Endothelial cell (in vitro differentiated cells): ENCODE measurements at regions not wholly inside any gene's neighbourhood (a gene's known extent, or its start where the extent isn't known, plus 50 kb on each side); places are given as distances from the start of the nearest gene placed in this dataset.

Source experiments
- DNase-seq: peaks from one replicate; pipeline ENCODE4 v3.0.0; 2021; ENCODE audit warnings: low spot score
- H3K27ac Mint-ChIP-seq: one replicate; pipeline ENCODE4 v1.8.0; 2021; ENCODE audit warnings: mixed read lengths, inconsistent platforms; ENCODE audit not compliant: unreplicated experiment
- H3K27me3 Mint-ChIP-seq: one replicate; pipeline ENCODE4 v1.8.0; 2021; ENCODE audit warnings: mild to moderate bottlenecking, moderate library complexity, mixed read lengths, inconsistent platforms; ENCODE audit not compliant: unreplicated experiment
- H3K36me3 Mint-ChIP-seq: one replicate; pipeline ENCODE4 v1.8.0; 2021; ENCODE audit warnings: mild to moderate bottlenecking, low read depth, mixed read lengths, inconsistent platforms; ENCODE audit not compliant: unreplicated experiment
- H3K4me1 Mint-ChIP-seq: one replicate; pipeline ENCODE4 v1.8.0; 2021; ENCODE audit warnings: mild to moderate bottlenecking, mixed read lengths, inconsistent platforms; ENCODE audit not compliant: unreplicated experiment
- H3K4me3 Mint-ChIP-seq: one replicate; pipeline ENCODE4 v1.8.0; 2021; ENCODE audit warnings: mild to moderate bottlenecking, mixed read lengths, inconsistent platforms; ENCODE audit not compliant: unreplicated experiment
- H3K9me3 Mint-ChIP-seq: one replicate; pipeline ENCODE4 v1.8.0; 2021; ENCODE audit warnings: mixed read lengths, inconsistent platforms; ENCODE audit not compliant: unreplicated experiment
- CTCF ChIP-seq: fragments of 200-600 bp; sonication (generic); IDR thresholded peaks from one replicate; pipeline ENCODE4 v1.5.0; 2021; ENCODE audit warnings: antibody characterized with exemption; ENCODE audit not compliant: unreplicated experiment

DNA sequence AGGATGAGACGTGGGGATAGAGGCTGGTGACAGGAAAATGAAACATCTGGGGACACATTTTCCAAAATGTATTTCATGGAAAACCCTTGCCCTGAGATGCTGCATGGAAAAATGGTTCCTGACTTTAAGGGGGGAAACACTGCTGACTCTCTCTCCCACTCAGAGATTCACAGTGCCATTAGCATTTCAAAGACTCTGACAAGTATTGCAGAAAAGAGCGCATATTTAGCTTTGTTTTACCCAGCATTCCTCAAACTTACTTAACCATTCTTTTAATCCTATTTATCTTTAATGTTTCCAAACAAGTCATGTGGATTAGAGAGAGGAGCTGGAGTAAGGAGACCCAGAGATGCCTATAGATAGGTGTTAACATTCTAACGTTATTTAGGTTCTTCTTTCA lies 141.8 kb upstream of the DYRK2 start:
- H3K36me3 Mint-ChIP-seq: no peaks in the 10 kb centered on the region
- H3K9me3 Mint-ChIP-seq: peaks cover 5% of the 10 kb centered on the region
- TF ChIP-seq CTCF: no peak
- H3K4me3 Mint-ChIP-seq: no peak overlapping the region
- peaks cover 5% of the 10 kb centered on the region for H3K4me1 Mint-ChIP-seq
- no peak overlapping the region for H3K27ac Mint-ChIP-seq
- DNase-seq: no peak
- H3K27me3 Mint-ChIP-seq: no peaks in the 10 kb centered on the region

DNA sequence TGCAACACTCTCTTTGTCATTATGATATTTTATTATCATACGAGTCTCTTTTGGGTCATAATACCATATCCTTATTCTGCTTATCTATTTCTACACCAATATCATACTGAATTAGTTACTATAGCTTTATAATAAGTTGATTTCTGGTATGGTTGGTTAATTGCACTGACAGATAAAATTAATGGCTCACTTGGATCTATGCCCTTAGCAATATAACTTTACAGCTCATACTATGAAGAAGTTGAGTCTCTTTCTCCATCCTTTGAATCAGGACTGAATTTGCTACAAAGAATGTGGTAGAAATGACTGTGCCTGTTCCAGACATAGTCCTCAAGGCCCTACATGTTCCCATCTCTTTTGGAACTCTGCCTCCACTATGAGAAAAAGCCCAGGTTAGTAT lies 139.7 kb upstream of the DYRK2 start:
- no peak for TF ChIP-seq CTCF
- Mint-ChIP-seq H3K4me1 (peaks cover 5% of the 10 kb centered on the region), H3K9me3 (peaks cover 5% of the 10 kb centered on the region), H3K36me3 (no peaks in the 10 kb centered on the region), H3K4me3 (no peak overlapping the region), H3K27ac (no peak overlapping the region), H3K27me3 (no peaks in the 10 kb centered on the region)
- DNase-seq: no peak

DNA sequence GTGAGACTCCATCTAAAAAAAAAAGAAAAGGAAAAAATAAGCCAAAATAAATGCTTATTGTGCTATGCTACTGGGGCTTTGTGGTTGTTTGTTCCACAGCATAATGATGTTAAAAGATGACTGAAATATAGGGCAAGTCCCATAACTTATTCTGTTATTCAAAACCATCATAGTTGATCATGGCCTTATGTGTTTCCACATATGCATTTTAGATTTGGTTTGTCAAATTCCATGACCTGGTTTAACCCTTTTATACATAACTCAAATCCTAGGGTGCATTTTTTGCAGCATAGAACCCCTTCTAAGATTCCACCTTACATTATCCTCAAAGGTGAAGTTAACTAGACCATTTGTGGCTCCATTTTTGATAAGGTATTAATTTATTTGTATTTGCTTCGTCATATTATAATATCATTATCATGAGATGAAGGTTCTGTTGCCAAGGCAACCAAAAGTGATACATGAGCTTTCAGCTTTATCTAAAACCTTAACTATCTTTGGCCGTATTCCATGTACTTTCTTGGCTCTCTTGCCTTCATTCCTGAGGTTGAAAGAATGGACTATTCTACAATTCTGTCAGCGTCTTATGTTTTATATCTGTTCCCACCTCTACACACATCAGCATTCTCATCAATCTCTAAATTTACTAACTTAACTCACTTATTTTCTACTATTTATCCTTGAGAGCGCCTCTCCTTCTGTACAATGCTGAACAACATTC lies 138.7 kb upstream of the DYRK2 start:
- Mint-ChIP-seq H3K4me1 (peaks cover 5% of the 10 kb centered on the region), H3K27me3 (no peaks in the 10 kb centered on the region), H3K36me3 (no peaks in the 10 kb centered on the region), H3K27ac (no peak overlapping the region), H3K9me3 (peaks cover 5% of the 10 kb centered on the region), H3K4me3 (no peak overlapping the region)
- DNase-seq: no peak
- TF ChIP-seq CTCF: no peak

DNA sequence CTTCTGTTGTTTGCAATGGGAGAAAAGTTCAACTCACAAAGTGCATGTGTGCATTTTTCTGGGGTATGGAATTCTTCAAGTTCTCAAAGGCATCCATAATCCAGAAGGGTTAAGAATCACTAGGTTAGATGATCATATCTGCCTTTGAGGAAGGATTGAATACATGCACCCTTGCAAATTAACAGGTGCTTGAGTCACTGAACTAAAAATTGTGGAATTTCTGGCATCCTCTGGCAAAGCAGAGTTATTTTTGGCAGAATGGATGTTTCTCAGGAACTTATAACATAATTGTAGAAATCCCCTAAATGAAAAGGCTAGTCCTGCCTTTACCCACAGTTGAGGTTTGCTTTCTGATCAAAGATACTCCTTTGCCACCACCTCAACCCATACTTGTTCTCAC lies 136.5 kb upstream of the DYRK2 start:
- no peak for DNase-seq
- no peak overlapping the region for H3K27ac Mint-ChIP-seq
- H3K36me3 Mint-ChIP-seq: no peaks in the 10 kb centered on the region
- H3K4me1 Mint-ChIP-seq: no peaks in the 10 kb centered on the region
- H3K27me3 Mint-ChIP-seq: no peaks in the 10 kb centered on the region
- H3K9me3 Mint-ChIP-seq: peaks cover 5% of the 10 kb centered on the region
- no peak overlapping the region for H3K4me3 Mint-ChIP-seq
- TF ChIP-seq CTCF: no peak

DNA sequence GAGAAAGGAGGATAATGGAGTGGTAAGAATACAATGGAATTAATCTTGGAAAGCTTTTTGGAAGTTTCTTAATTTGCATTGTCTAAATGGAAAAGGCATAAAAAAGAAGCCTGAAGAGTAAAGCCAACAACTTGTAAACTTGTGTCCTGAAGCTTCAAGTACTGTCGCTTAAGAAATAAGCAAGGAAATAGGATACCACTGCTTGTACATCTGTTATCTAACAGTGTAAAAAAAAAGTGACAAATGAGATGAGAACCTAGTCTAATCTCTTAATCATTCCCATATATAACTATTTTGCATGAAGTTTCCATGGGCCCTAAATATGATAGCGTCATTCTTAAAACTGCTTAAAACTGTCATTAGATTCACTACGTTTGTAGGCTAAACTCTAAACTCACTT lies 134.0 kb upstream of the DYRK2 start:
- Mint-ChIP-seq H3K27ac (no peak overlapping the region), H3K4me3 (no peak overlapping the region), H3K27me3 (no peaks in the 10 kb centered on the region), H3K9me3 (peaks cover 5% of the 10 kb centered on the region), H3K36me3 (no peaks in the 10 kb centered on the region), H3K4me1 (no peaks in the 10 kb centered on the region)
- no peak for DNase-seq
- TF ChIP-seq CTCF: no peak
